ENCODE measurements at regions not wholly inside any gene's neighbourhood (a gene's known extent, or its start where the extent isn't known, plus 50 kb on each side); places are given as distances from the start of the nearest gene placed in this dataset.

GRCh38 chr13:76533251-76533650, 353.0 kb downstream of the KCTD12 start:
- no peak for TF ChIP-seq GATA2 (IDR thresholded peaks at IDR 0.05; ENCODE audit: low read depth, low read length)
- TF ChIP-seq GATA3 (IDR thresholded peaks at IDR 0.05; ENCODE audit: low read depth, low read length), result no peak
